Neuronal stem cell (in vitro differentiated cells): ENCODE measurements at regions not wholly inside any gene's neighbourhood (a gene's known extent, or its start where the extent isn't known, plus 50 kb on each side); places are given as distances from the start of the nearest gene placed in this dataset.

Source experiments
- DNase-seq: peaks from one replicate; pipeline ENCODE4 v3.0.0-alpha.2; 2013; ENCODE audit warnings: low spot score
- H2AFZ ChIP-seq: one replicate; pipeline ENCODE4 v1.6.1; 2013; ENCODE audit warnings: mild to moderate bottlenecking, low read length, inconsistent platforms
- H2AK5ac ChIP-seq: 2 replicates; pipeline ENCODE4 v1.6.1; 2013; ENCODE audit warnings: low read depth, mild to moderate bottlenecking, inconsistent platforms, low read length, moderate library complexity, mixed read lengths
- H2BK120ac ChIP-seq: 2 replicates; pipeline ENCODE4 v1.6.1; 2013; ENCODE audit warnings: low read depth, mild to moderate bottlenecking, inconsistent platforms, low read length, moderate library complexity, mixed read lengths
- H2BK12ac ChIP-seq: one replicate; pipeline ENCODE4 v1.6.1; 2013; ENCODE audit warnings: low read length, inconsistent platforms
- H2BK15ac ChIP-seq: 2 replicates; pipeline ENCODE4 v1.6.1; 2013; ENCODE audit warnings: mild to moderate bottlenecking, low read length, inconsistent platforms, mixed read lengths
- H2BK5ac ChIP-seq: one replicate; pipeline ENCODE4 v1.6.1; 2013; ENCODE audit warnings: inconsistent platforms, mild to moderate bottlenecking, low read length, moderate library complexity
- H3K14ac ChIP-seq: one replicate; pipeline ENCODE4 v1.6.1; 2013; ENCODE audit warnings: low read length, inconsistent platforms
- H3K18ac ChIP-seq: 2 replicates; pipeline ENCODE4 v1.6.1; 2013; ENCODE audit warnings: low read length, inconsistent platforms
- H3K23ac ChIP-seq: 2 replicates; pipeline ENCODE4 v1.6.1; 2013; ENCODE audit warnings: low read depth, mild to moderate bottlenecking, mixed read lengths, low read length, inconsistent platforms; ENCODE audit not compliant: poor library complexity
- H3K27ac ChIP-seq: replicated peaks from 3 replicates; pipeline ENCODE4 v1.5.1; 2013; ENCODE audit warnings: low read length, inconsistent platforms
- H3K27me3 ChIP-seq, 3 experiments: 2 replicates each; pipeline ENCODE4 v1.6.1; 2013; ENCODE audit warnings: low read length in 3 of 3, mild to moderate bottlenecking in 2 of 3, inconsistent platforms in 1 of 3, low read depth in 1 of 3, mixed read lengths in 1 of 3, moderate library complexity in 1 of 3; ENCODE audit not compliant: control insufficient read depth in 3 of 3, insufficient read depth in 3 of 3
- H3K36me3 ChIP-seq, 2 donors: replicated peaks in 1 of 2; 2 replicates each; pipeline ENCODE4 v1.6.1; 2013; ENCODE audit warnings: low read length in 2 of 2; ENCODE audit not compliant: control insufficient read depth in 2 of 2, insufficient read depth in 2 of 2
- H3K4ac ChIP-seq: 2 replicates; pipeline ENCODE4 v1.6.1; 2013; ENCODE audit warnings: inconsistent platforms, mild to moderate bottlenecking, low read length, moderate library complexity
- H3K4me1 ChIP-seq, 2 donors: 1 replicate in 1 of 2; 2 replicates in 1 of 2; pipeline ENCODE4 v1.6.1; 2013; ENCODE audit warnings: low read length in 2 of 2, low read depth in 1 of 2; ENCODE audit not compliant: control insufficient read depth in 2 of 2, insufficient read depth in 1 of 2
- H3K4me2 ChIP-seq: one replicate; pipeline ENCODE4 v1.6.1; 2013; ENCODE audit warnings: mild to moderate bottlenecking, low read length, inconsistent platforms; ENCODE audit not compliant: insufficient read depth, poor library complexity, severe bottlenecking
- H3K4me3 ChIP-seq, 2 donors: 2 replicates each; pipeline ENCODE4 v1.5.1; 2013; ENCODE audit warnings: low read length in 2 of 2, mild to moderate bottlenecking in 2 of 2, inconsistent platforms in 1 of 2, moderate library complexity in 1 of 2
- H3K79me1 ChIP-seq: one replicate; pipeline ENCODE4 v1.6.1; 2013; ENCODE audit warnings: low read depth, mild to moderate bottlenecking, inconsistent platforms, low read length, moderate library complexity
- H3K9ac ChIP-seq: one replicate; pipeline ENCODE4 v1.6.1; 2013; ENCODE audit warnings: mild to moderate bottlenecking, low read depth, low read length, inconsistent platforms; ENCODE audit not compliant: poor library complexity
- H3K9me3 ChIP-seq, 2 donors: replicated peaks in 1 of 2; 2 replicates each; pipeline versions ENCODE3 to v1.6.1; 2013; ENCODE audit warnings: low read length in 2 of 2, mild to moderate bottlenecking in 2 of 2, inconsistent platforms in 1 of 2, low read depth in 1 of 2, mixed read lengths in 1 of 2, moderate library complexity in 1 of 2; ENCODE audit not compliant: control insufficient read depth in 2 of 2, insufficient read depth in 1 of 2
- H4K8ac ChIP-seq: one replicate; pipeline ENCODE4 v1.6.1; 2013; ENCODE audit warnings: low read depth, mild to moderate bottlenecking, inconsistent platforms, low read length, moderate library complexity
- H4K91ac ChIP-seq: one replicate; pipeline ENCODE4 v1.6.1; 2013; ENCODE audit warnings: low read length, low read depth, mild to moderate bottlenecking, inconsistent platforms; ENCODE audit not compliant: poor library complexity
- WGBS, 2 donors: extraction: QIAGEN DNeasy Blood & Tissue Kit; methylation state at CpG; one replicate each; pipeline ENCODE4 v1.1.7; 2013; ENCODE audit warnings: missing lambda C conversion rate in 2 of 2, mixed read lengths in 1 of 2; ENCODE audit not compliant: insufficient read length in 2 of 2, insufficient replicate concordance in 1 of 2; ENCODE audit errors: extremely low coverage in 2 of 2; 5-methylcytosine and 5-hydroxymethylcytosine counted together

- no peak overlapping the region for H2BK15ac ChIP-seq
Measured at GRCh38 chr1:81553503-81553902, 247.2 kb upstream of the ADGRL2 start.

GRCh38 chr1:81551946-81552345 lies 248.8 kb upstream of the ADGRL2 start:
- H4K91ac ChIP-seq: no peak overlapping the region
- no peaks in the 10 kb centered on the region for H3K27me3 ChIP-seq
- H2BK15ac ChIP-seq: no peak overlapping the region
- H2BK120ac ChIP-seq: no peak overlapping the region
- H3K9me3 ChIP-seq: no peaks in the 10 kb centered on the region
- H2AK5ac ChIP-seq: no peak overlapping the region
- no peak overlapping the region for H3K4me3 ChIP-seq
- H2BK12ac ChIP-seq: no peak overlapping the region
- no peak overlapping the region for H4K8ac ChIP-seq
- no peak for DNase-seq
- no peak overlapping the region for H3K23ac ChIP-seq
- no peak overlapping the region for H2AFZ ChIP-seq
- H3K79me1 ChIP-seq: no peaks in the 10 kb centered on the region
- H3K14ac ChIP-seq: no peak overlapping the region
- H3K4me2 ChIP-seq: no peak overlapping the region
- H3K9ac ChIP-seq: no peak overlapping the region
- no peak overlapping the region for H2BK5ac ChIP-seq
- H3K18ac ChIP-seq: no peak overlapping the region
- WGBS, 2 donors: no CpG with 5 or more reads among the region's 1 CpG
- H3K4ac ChIP-seq: no peak overlapping the region
- H3K4me1 ChIP-seq: peaks cover 5 to 16% of the 10 kb centered on the region in 2 donors
- no peak overlapping the region for H3K27ac ChIP-seq
- no peaks in the 10 kb centered on the region for H3K36me3 ChIP-seq

More at GRCh38 chr1:81553503-81553902, 247.2 kb upstream of the ADGRL2 start:
- Histone ChIP-seq H3K23ac (no peak overlapping the region), H3K36me3 (no peaks in the 10 kb centered on the region), H3K4me2 (no peak overlapping the region), H3K9me3 (no peaks in the 10 kb centered on the region), H3K4me1 (peaks cover 2 to 6% of the 10 kb centered on the region in 2 donors), H3K14ac (no peak overlapping the region), H3K4me3 (no peak overlapping the region), H3K79me1 (no peaks in the 10 kb centered on the region), H2AK5ac (no peak overlapping the region), H3K9ac (no peak overlapping the region), H3K18ac (no peak overlapping the region), H2BK12ac (no peak overlapping the region), H4K8ac (no peak overlapping the region), H3K4ac (no peak overlapping the region), H2AFZ (no peak overlapping the region), H2BK5ac (no peak overlapping the region), H3K27me3 (no peaks in the 10 kb centered on the region), H2BK120ac (no peak overlapping the region), H3K27ac (no peak overlapping the region), H4K91ac (no peak overlapping the region)
- no peak for DNase-seq
- no CpG with 5 or more reads among the region's 1 CpG for WGBS, 2 donors

GRCh38 chr1:81550753-81551152 lies 250.0 kb upstream of the ADGRL2 start:
- H2BK15ac ChIP-seq: no peak overlapping the region
- no peak overlapping the region for H3K14ac ChIP-seq
- no peak overlapping the region for H3K27ac ChIP-seq
- no peaks in the 10 kb centered on the region for H3K79me1 ChIP-seq
- no peak overlapping the region for H3K23ac ChIP-seq
- H3K9ac ChIP-seq: no peak overlapping the region
- no CpG with 5 or more reads among the region's 1 CpG for WGBS, 2 donors
- no peaks in the 10 kb centered on the region for H3K9me3 ChIP-seq
- no peak overlapping the region for H4K91ac ChIP-seq
- H2BK12ac ChIP-seq: no peak overlapping the region
- no peak overlapping the region for H2BK120ac ChIP-seq
- H3K4ac ChIP-seq: no peak overlapping the region
- H4K8ac ChIP-seq: no peak overlapping the region
- no peak overlapping the region for H3K4me2 ChIP-seq
- H3K4me1 ChIP-seq: peaks cover 8 to 18% of the 10 kb centered on the region in 2 donors
- H2AFZ ChIP-seq: no peak overlapping the region
- H3K18ac ChIP-seq: no peak overlapping the region
- no peaks in the 10 kb centered on the region for H3K36me3 ChIP-seq
- no peak overlapping the region for H2AK5ac ChIP-seq
- no peaks in the 10 kb centered on the region for H3K27me3 ChIP-seq
- H3K4me3 ChIP-seq: no peak overlapping the region
- H2BK5ac ChIP-seq: no peak overlapping the region
- DNase-seq: no peak

GRCh38 chr1:81549588-81550127 lies 251.1 kb upstream of the ADGRL2 start:
- Histone ChIP-seq H4K91ac (no peak overlapping the region), H3K27me3 (no peaks in the 10 kb centered on the region), H2BK120ac (no peak overlapping the region), H2BK15ac (no peak overlapping the region), H3K36me3 (no peaks in the 10 kb centered on the region), H2BK5ac (no peak overlapping the region), H3K4me3 (no peak overlapping the region), H4K8ac (no peak overlapping the region), H3K14ac (no peak overlapping the region), H2BK12ac (no peak overlapping the region), H3K4me2 (no peak overlapping the region), H3K9me3 (no peaks in the 10 kb centered on the region), H3K18ac (no peak overlapping the region), H3K4ac (no peak overlapping the region), H3K4me1 (peaks cover 9 to 18% of the 10 kb centered on the region in 2 donors), H3K27ac (no peak overlapping the region), H3K9ac (no peak overlapping the region), H2AK5ac (no peak overlapping the region), H3K23ac (no peak overlapping the region), H2AFZ (no peak overlapping the region), H3K79me1 (no peaks in the 10 kb centered on the region)
- WGBS, 2 donors: no CpG with 5 or more reads among the region's 1 CpG
- no peak for DNase-seq
